ENCODE measurements at regions not wholly inside any gene's neighbourhood (a gene's known extent, or its start where the extent isn't known, plus 50 kb on each side); places are given as distances from the start of the nearest gene placed in this dataset.

- TF ChIP-seq, protein P1, sequence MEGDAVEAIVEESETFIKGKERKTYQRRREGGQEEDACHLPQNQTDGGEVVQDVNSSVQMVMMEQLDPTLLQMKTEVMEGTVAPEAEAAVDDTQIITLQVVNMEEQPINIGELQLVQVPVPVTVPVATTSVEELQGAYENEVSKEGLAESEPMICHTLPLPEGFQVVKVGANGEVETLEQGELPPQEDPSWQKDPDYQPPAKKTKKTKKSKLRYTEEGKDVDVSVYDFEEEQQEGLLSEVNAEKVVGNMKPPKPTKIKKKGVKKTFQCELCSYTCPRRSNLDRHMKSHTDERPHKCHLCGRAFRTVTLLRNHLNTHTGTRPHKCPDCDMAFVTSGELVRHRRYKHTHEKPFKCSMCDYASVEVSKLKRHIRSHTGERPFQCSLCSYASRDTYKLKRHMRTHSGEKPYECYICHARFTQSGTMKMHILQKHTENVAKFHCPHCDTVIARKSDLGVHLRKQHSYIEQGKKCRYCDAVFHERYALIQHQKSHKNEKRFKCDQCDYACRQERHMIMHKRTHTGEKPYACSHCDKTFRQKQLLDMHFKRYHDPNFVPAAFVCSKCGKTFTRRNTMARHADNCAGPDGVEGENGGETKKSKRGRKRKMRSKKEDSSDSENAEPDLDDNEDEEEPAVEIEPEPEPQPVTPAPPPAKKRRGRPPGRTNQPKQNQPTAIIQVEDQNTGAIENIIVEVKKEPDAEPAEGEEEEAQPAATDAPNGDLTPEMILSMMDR (IDR thresholded peaks at IDR 0.05): no peak
- no peak for DNase-seq (ENCODE audit: low spot score)
- ATAC-seq (ENCODE audit: low FRiP score): no peak
Measured at GRCh38 chr4:114217150-114217817, 237.8 kb upstream of the ARSJ start.

GRCh38 chr4:114223580-114223979 lies 244.1 kb upstream of the ARSJ start:
- ATAC-seq (ENCODE audit: low FRiP score) (no peak), DNase-seq (ENCODE audit: low spot score) (no peak)
- TF ChIP-seq, protein P1 (IDR thresholded peaks at IDR 0.05): no peak

DNA sequence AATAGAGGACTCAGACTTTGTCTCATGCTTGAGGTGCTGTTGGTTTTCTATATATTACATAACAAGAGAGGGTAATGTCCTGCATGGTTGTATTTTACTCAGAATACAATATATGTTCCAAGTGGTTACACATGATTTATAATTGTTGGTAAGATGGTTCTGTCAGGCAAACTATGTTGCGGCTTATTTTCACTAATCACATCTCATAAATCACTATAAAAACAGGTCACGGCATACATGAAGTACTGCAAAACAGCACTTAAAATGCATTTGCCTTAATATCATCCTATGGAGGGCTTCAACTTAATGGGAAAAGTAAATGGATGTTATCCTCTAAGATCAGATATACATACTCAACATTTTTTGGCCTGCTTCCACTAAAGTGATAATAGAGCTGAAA lies 246.0 kb upstream of the ARSJ start:
- TF ChIP-seq, protein P1 (IDR thresholded peaks at IDR 0.05): no peak
- DNase-seq (ENCODE audit: low spot score) (no peak), ATAC-seq (ENCODE audit: low FRiP score) (no peak)

- TF ChIP-seq, protein P1 (IDR thresholded peaks at IDR 0.05): no peak
- no peak for DNase-seq (ENCODE audit: low spot score)
- ATAC-seq (ENCODE audit: low FRiP score): no peak
Measured at GRCh38 chr4:114226179-114226578, 246.7 kb upstream of the ARSJ start.

GRCh38 chr4:114226968-114227760 lies 247.7 kb upstream of the ARSJ start:
- TF ChIP-seq, protein P1 (IDR thresholded peaks at IDR 0.05): no peak
- DNase-seq (ENCODE audit: low spot score): no peak
- ATAC-seq (ENCODE audit: low FRiP score): no peak

DNA sequence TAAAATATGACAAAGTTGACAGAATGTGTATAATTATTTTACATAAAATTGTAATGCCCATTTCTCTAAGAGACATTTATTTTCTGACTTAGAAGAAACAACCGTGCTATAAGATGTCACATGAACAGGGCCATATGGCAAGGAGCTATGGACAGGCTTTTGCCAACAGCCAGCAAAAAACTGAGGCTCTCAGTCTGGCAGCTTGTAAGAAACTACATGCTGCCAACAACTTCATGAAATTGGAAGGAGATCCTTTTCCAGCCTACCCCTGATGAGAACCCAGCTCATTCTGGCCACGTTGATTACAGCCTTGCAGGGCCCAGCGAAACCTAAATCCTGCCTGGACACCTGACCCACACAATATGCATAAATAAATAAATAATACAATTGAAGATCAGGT lies 250.3 kb upstream of the ARSJ start:
- DNase-seq (ENCODE audit: low spot score) (no peak), ATAC-seq (ENCODE audit: low FRiP score) (no peak)
- TF ChIP-seq, protein P1 (IDR thresholded peaks at IDR 0.05): no peak

All from omental fat pad (tissue), 3 donors.